ENCODE measurements at regions not wholly inside any gene's neighbourhood (a gene's known extent, or its start where the extent isn't known, plus 50 kb on each side); places are given as distances from the start of the nearest gene placed in this dataset.
"Not testable (repeated sequence)": the region's sequence is repeated elsewhere in the genome, so short reads cannot be mapped to it uniquely, and the experiment has no call there.

DNA sequence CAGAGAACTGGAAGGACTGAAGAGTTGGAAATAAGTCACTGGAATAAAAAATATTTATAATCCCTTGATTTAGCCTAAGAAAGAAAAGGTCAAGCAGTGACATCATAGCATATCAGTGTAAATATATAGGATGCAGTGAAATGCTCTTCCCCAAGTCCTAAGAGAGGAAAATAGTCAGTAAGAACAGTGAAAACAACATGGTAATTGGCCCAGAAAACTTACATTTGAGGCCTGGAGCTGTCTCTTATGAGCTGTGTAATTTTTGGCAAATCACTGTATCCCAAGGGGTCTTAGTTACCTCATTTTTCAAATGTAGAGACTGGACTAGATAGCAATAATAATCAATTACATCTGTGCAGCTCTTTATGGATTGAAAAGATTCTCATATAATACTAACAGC, 255.7 kb upstream of the AR start:
- no peak for DNase-seq (ENCODE audit: low spot score)

DNA sequence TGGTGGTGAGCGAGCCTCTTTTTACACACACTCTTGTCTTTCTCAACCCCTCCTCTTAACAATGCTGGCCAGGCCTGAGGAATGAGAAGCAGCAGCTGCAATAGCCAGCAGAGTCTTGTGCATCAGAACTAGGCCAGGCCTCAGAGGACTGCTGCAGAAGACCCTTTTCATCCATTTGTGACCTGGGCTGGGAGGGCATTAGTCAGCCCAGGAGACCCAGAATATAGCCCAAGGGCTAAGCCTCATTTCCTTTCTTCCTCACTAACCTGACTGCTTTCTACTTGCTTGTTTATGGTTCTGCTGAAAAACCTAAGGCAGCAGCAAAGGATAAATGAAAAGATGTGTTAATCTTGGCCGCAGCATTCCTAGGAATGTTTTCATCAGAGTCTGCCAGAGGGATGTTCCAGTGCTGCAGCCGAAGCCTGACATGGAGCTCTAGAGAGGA, 254.7 kb upstream of the AR start:
- no peak for DNase-seq (ENCODE audit: low spot score)

DNA sequence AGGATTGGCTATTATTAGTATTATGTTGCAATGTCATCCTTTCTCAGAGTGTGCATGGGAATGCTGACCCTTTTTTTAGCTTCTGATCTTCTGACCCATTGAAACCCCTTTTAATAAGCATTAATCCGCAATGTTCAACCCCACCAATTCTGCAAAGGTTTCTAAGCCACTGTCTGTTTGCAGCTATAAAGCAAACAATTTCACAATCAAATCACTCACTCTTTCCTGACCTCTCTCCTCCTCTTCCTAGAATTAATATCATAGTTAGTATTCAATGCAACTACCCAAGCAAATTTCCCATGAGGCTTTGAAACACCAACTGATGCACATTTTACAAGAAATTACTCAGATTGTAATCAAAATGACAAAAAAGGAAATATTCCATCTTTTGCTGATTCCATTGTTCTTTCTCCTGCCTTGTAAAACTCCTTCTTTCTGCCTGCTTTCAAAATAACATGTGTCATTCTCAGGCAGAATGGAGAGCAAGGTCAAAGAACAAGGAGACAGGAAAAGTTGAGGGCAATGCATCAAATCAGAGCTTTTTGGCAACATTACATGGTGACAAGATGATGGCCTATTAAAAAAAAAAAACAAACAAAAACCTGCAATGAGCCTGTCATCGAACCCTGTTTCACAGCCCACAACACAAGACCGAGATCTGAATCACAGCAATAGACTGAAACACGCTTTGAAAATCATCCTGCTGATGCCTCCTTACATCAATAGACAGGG, 253.2 kb upstream of the AR start:
- no peak for DNase-seq (ENCODE audit: low spot score)

DNA sequence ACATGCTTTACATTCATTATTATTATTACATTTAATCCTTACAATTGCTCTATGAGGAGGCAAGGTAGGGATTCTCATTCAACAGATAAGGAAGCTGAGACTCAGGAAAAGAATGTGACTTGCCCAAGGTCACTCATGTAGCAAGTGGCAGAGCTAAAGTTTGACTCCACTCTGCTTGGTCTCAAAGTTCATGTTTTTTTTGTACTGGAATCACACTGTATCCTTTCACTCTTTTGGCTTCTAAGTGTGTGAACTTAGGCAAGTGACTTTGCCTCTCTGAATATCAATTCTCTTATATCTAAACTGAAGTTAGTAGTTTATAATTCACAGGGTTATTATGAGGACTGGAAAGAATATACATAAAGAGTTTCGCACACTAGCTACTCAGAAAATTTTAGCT, 247.9 kb upstream of the AR start:
- DNase-seq (ENCODE audit: low spot score): no peak

DNA sequence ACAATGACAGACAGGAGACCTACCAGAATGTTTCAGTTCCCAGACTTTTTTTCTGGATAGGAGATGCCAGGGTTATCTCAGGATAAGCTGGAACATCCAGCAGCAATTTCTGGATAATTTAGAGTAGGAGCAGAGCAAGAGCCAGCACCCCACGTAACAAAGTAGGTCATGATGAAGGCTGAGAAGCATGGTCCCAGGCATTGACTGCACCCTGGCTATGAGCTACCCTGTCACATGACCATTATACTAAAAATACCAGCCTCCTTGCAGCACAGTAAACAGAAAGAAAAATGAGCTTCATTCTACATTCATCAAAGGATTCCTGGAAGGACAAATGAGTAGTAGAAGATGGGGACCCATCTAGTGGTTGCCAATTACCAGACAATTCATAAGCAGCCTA, 247.4 kb upstream of the AR start:
- DNase-seq (ENCODE audit: low spot score): no peak

DNA sequence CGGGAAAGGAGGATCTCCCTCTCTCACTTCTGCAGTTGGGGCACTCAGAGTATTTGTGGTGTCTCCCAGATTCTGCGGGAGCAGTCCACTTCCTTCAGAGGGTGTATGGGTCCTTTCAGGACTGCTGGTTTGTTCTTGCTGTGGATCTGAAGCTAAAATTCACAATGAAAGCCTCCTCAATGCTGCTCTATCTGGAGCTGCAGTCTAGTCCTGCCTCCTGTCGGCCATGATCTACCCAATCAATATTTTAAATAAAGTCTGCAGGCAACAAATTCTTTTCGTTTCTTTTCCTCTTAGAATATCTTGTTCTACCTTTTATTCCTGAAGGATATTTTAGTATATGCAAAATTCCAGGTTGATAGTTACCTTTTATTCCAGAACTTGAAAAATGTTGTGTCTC, 226.1 kb upstream of the AR start:
- no peak for DNase-seq (ENCODE audit: low spot score)

DNA sequence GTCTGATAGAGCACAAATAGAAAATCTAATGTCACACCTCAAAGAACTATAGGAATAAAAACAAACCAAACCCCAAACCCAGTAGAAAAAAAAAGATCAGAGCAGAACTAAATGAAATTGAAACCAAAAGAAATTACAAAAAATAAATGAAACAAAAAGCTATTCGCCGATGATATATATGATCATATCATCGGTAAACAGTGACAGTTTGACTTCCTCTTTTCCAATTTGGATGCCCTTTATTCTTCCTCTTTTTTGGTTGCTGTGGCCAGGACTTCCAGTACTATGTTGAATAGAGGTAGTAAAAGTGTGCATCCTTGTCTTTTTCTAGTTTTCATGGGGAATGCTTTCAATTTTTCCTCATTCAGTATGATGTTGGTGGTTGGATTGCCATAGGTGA, 215.3 kb upstream of the AR start:
- no peak for DNase-seq (ENCODE audit: low spot score)

DNA sequence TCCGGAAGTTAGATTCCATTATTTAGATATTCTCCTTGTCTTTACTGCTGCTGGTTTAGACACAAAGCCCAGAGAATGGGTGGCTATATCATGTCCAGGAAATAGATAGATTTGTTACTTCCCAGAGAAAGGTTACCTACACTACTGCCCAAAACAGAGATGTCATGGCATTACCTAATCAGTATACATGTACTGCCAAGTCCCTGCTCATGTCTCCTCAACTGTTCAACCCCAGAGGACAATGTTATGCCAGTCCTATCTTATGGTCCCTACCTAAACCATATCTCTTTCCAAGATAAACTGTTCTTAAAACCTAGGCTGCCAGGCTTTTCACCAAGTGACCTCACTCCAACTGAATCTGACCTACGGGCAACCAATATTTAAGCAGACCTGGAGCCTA, 209.5 kb upstream of the AR start:
- DNase-seq (ENCODE audit: low spot score): no peak

DNA sequence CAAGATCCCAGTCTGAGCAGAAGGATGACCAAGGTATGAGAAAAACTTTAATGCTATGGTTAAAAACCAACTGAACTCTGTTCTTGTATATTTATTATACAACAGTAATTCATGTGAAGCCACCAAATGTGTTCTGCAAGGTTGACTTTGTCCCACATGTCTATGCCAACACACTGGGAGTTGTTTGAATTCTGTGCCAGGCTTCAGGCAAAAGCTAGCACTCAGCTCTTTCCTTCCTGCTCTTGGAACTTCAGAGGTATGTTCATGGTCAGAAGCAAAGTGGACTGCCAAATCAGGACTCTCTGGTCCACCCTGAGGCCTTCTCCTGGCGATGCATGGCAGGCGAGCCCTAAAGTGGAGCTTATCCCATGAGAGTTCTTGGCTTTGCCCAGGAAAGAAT, 205.6 kb upstream of the AR start:
- no peak for DNase-seq (ENCODE audit: low spot score)

DNA sequence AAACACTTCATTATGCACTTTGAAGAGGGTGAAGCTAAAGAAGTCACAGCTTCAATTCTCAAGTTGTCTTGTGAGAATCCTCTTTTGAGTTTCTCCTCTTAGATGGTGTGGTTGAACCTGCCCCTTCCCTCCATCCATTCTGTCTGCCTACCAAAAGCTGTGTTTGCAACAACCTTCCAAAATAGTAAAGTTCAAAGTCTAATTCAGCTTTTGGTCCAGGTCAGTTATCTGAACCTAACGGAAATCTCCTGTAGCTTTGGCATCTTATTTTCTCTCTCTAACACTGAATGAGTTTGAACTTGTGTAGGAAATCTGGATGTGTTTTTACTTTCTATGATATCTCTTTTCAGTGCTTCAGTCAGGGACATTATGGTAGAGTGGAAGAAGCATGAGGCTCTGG, 201.7 kb upstream of the AR start:
- no peak for DNase-seq (ENCODE audit: low spot score)

DNA sequence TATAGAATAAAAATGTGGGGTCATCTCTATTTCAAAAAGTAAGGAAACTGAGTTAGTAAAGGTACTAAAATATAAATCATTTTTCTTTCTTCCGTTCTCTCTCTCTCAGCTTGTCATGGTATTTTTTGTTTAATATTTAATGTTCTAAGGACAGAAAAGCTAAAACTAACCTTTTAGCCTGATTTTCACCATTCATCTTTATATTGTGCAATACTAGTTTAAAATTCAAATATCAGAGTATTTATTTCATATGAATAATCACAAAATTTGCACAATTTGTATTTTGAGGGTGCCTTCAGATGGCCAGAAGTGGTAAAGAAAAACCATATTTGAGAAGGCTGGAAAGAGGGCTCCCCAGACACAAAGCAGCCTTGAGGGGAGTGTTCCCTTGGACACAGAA, 197.6 kb upstream of the AR start:
- DNase-seq (ENCODE audit: low spot score): no peak

DNA sequence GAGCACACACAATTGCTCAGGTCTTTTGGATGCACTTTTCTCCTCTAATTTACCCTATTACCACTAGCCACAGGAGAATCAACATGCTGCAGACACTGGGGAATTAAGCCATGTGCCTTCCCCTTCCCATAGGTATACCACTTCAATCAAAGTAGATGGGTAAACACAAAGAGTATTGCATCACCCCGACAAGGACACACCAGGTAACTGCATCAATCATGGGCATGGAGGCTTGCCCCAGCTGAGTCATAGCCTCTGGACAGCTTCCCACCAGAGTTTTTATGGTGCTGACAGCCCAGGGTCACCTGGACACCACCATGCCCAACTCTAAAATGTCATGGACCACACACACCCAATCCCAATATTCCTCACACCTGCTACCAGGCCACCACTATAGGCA, 197.2 kb upstream of the AR start:
- DNase-seq (ENCODE audit: low spot score): no peak

DNA sequence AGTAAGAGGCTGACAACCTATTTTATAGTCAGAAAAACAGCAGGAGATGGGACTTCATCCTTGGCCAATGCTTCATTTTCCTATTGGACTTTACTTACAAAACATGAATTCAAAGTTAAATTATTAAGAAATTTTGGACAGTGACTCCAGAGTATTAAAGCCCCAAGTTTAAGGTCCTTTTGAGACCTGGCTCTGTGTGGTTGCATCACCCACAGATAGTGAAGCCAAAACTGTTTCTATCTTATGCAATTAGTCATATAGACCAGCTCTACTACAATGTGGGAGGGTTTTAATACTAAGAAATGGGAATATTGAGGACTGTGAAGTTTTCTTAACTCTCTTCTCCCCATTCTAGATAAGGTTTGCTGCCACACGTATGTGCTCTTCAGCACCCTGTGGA, 196.7 kb upstream of the AR start:
- DNase-seq (ENCODE audit: low spot score): no peak

DNA sequence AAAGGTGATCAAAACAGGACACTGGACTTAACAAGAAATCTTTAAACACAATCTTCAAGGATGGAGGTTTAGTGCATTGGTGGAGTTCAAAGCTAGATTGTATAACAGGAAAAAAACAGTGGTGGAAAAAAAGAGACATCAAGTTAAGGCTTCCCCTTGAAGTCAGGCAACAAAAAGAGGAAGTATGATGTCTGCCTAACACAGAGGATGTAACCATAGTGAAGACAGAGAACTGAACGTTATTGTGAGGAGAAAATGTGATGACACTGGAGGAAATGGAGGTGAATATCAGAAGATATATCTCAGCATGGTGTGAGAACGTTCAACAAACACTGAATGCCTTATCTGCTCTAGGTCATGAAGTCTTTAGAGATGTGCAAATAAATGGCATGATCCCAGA, 192.4 kb upstream of the AR start:
- no peak for DNase-seq (ENCODE audit: low spot score)

DNA sequence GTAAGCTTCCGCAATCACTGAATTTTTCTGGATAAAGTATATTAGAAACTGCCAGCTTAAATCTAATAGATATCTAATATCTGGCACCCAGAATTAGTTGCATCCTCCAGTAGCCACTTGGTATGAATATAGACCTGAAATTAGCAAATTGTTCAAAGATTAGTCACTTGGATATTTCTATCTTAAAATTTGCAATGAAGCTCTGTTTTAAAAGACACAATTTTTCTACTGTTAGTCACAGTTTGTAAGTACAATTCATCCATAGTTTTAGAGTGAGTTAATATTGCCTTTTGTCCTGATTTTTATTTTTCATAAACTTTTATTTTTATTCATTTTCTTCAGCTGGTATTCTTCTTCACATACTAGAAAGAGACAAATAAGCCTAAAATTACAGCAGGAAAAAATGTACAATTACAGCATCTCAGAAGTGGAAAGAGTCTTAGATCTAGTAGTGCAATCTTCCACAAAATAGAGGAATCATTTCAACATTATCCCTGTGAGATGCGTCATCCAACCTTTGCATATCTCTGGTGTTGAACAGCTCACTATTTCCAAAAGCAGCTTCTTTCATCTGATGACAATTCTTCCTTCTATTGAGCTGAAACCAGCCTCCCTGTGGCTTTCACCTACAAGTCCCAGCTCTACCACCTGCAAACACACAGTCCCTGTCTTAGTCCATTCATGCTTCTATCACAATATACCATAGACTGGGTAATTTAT, 190.0 kb upstream of the AR start:
- DNase-seq (ENCODE audit: low spot score): peak; percentile 1

DNA sequence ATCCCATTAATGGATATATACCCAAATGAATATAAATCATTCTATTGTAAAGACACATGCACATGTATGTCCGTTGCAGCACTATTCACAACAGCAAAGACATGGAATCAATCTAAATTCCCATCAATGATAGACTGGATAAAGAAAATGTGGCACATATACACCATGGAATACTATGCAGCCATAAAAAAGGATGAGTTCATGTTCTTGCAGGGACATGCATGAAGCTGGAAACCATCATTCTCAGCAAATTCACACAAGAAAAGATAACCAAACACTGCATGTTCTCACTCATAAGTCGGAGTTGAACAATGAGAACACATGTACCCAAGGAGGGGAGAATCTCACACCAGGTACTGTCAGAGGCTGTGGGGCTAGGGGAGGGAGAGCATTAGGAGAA, 182.6 kb upstream of the AR start:
- DNase-seq (ENCODE audit: low spot score): not testable (repeated sequence)

DNA sequence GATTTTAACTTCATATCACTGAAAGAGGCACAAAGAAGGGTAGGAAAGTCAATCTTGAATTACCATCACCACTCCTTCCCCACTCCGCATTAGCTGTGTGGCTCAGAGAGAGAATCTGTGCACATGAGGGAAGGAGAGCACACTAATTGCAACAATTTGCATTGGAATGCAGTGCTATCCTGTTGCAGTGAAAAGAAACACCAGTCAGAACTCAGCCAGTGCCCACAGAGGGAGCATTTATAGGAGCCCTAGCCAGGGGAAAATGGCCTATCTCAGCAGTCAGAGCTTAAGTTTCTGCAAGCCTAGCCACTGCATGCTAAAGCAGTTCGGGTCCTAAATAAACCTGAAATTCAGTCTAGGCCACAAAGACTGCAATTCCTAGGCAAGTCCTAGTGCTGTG, 159.4 kb upstream of the AR start:
- no peak for DNase-seq (ENCODE audit: low spot score)

DNA sequence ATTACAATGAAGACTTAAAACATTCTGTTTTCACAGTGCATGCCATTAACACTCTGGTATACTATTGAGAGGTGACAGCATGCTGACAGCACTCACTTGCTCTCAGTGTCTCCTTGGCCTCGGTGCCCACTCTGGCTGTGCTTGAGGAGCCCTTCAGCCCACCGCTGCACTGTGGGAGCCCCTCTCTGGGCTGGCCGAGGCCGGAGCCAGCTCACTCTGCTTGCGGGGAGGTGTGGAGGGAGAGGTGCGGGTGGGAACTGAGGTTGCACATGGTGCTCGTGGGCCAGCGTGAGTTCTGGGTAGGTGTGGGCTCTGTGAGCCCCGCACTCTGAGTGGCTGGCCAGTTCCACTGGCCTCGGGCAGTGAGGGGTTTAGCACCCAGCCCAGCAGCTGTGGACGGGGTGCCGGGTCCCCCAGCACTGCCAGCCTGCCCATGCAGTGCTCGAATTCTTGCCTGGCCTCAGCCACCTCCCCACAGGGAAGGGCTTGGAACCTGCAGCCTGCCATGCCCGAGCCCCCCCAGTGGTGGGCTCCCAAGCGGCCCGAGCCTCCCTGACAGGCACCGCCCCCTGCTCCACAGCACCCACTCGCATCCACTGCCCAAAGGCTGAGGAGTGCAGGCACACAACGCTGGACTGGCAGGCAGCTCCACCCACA, 135.3 kb upstream of the AR start:
- DNase-seq (ENCODE audit: low spot score): no peak

DNA sequence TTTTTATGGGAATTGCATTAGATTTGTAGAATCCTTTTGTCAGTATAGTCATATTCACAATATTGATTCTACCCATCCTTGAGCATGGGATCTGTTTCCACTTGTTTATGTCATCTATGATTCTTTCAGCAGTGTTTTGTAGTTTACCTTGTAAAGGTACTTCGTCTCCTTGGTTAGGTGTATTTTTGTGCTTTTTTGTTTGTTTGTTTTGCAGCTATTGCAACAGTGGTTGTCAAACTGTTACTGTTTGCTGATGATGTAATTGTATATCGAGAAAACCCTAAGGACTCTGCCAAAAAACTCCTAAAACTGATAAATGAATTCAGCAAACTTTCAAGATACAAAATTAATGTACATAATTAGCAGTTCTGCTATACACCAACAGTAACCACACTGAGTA, 127.9 kb upstream of the AR start:
- DNase-seq (ENCODE audit: low spot score): no peak

DNA sequence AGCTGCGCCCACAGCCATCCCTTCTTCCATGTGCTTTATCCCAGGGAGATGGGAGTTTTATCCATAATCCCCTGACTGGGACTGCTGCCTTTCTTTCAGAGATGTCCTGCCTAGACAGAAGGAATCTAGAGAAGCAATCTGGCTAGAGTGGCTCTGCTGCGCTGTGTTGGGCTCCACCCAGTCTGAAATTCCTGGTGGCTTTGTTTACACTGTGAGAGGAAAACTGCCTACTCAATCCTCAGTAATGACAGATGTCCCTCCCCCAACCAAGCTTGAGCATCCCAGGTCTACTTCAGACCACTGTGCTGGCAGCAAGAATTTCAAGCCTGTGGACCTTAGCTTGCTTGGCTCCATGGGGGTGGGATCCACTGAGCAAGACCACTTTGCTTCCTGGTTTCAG, 116.9 kb upstream of the AR start:
- no peak for DNase-seq (ENCODE audit: low spot score)

DNA sequence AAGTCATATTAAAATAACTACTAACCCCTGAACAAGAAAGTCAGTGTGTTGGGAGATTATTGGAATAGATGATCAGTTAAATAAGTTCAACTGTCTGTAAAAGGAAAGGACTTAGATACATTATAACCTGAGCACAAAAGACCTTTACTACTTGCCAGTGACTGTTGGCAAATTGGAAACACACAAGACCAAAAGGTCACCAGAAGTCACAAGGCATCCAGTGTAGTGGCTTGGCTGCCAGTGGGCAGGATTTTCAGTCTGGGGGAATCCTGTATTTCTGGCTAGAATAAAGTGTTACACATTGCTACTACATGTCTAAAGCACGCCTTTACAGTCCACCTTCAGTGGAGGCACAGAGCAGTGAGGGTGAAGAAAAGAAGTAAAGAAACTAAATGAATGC, 108.3 kb upstream of the AR start:
- no peak for DNase-seq (ENCODE audit: low spot score)

DNA sequence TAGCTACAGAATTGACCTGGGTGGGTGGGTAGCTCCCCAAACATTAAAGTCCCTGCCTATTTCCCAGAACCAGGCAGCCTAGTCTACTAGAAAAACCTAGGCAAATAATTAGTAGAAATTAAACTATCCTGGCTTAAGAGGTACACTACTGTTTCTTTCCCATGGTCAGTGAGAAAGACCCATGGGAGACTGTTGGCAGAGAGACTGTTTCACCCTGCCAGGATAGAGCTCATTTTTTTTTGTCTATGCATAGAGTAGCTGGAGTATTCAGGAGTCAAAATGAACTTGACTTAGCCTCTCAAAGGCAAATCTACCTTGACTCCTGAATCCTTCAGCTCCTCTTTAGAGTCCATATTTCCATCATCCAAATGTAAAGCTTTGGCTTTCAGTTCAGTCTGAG, 107.0 kb upstream of the AR start:
- no peak for DNase-seq (ENCODE audit: low spot score)

DNA sequence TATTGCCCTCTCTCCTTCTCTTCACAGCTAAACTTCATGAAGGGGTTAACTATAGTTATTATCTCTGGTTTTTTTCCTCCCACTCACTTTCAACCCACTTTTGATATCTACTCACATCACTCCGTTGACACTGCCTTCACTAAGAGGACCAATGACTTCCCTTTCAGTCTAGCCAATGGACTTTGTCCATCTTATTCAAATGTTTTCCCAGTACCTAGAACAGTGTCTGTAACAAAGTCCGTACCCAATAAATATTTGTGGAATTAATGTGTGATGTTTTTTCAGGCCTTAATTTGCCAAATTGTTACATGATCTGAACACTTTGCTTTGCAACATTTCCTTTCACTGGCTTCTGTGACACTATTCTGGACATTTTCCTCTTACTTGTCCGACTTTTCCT, 106.0 kb upstream of the AR start:
- no peak for DNase-seq (ENCODE audit: low spot score)

DNA sequence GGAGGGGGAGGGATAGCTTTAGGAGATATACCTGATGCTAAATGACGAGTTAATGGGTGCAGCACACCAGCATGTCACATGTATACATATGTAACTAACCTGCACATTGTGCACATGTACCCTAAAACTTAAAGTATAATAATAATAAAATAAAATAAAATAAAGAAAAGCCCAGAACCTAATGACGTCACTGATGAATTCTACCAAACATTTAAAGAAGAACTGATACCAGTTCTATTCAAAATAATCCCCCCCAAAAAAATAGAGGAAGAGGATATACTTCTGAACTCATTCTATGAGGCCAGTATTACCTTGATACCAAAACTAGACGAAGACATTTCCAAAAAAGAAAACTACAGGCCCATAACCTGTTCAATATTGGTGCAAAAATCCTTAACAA, 68.6 kb upstream of the AR start:
- DNase-seq (ENCODE audit: low spot score): not testable (repeated sequence)
